HT1080 (cell line): ENCODE measurements at regions not wholly inside any gene's neighbourhood (a gene's known extent, or its start where the extent isn't known, plus 50 kb on each side); places are given as distances from the start of the nearest gene placed in this dataset.
"Not testable (repeated sequence)": the region's sequence is repeated elsewhere in the genome, so short reads cannot be mapped to it uniquely, and the experiment has no call there.

Experiments used
- DNase-seq: peaks from one replicate; pipeline ENCODE4 v3.0.0-alpha.2; 2015; ENCODE audit warnings: low read depth

DNA sequence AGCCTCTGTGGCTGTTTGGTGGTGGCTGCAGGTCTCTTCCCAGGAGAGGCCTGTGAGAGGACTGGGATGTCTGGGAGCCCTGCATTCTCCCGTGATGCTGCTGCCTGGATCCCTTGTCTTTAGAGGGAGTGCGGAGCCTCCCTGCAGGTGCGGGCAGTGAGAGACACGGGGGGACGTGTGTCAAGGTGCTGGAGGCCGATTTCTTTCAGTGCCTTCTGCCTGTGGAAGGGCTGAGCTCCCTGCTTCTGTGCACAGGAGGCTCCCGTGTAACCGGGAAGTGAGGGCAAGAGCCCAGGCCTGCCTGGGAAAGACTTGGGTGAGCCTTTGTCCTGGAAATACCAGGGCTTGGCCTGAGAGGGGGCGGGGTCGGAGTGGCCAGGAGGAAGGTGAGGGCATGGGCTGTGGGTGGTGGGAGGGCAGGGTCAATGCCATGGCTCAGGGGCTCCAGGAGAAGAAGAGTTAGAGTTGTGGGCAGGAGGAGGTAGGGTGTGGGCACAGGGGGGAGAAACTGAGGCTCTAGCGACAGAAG is 372.2 kb downstream of the TMEM121 start:
- no peak for DNase-seq

DNA sequence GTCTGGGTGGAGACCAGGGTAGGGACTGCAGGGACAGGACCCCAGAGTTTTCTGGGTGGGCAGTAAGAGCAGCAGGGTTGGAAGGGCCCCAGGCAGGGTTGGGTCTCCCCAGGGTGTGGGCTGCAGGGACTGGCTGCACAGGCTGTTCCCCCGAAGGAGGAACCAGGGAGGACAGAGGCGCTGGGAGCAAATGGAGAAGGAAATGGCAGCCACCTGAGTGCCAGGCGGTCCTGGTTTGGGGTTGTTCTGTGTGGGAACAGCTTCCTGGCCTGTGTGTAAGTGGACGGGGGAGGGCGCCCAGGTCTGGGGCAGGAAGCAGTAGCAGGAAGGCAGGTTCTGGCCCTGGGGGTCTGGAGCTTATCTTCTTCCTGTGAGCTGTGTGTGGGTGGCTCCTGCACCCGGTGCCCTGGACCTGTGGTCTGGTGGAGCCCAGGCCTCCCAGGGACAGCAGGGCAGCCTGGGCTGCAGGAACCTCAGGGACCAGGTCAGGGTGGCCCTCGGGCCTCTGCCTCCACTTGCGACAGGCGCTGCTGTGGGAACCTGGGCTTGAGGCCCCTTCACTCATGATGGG is 372.8 kb downstream of the TMEM121 start:
- DNase-seq = no peak

DNA sequence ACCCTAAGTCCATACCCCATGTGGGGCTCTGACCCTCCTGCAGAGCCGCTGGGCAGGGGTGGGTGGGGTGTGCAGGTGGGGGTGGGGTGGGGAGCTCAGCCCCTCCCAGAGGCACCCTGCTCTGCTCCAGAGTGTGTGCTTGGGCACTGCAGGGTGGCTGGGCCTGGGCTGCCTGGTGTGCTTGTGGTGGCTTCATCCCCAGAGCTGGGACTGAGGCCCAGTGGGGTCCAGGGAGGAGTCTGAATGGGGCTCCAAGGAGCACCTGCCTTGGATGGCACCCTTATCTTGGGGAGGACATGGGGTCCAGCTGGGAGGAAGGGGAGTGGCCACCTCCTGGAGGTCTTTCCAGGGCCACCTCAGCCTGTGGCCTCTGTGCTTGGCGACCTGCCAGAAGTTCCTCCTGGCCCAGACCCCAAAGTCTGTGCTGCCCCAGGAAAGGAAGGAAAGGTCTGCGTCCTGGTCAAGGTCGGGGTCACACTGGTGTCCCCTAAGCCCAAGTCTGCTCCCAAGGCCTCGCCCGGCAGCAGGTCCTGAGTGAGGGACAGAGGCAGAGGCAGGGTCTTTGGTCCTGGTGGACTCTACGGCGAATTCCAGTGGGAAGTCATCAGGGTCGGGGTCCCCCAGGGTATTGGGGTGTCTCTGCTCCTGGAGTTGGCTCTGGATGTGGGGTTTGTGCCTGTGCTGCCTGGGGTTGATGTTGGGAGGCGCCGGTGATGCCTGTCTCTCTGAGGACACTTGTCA is 373.4 kb downstream of the TMEM121 start:
- DNase-seq = no peak

DNA sequence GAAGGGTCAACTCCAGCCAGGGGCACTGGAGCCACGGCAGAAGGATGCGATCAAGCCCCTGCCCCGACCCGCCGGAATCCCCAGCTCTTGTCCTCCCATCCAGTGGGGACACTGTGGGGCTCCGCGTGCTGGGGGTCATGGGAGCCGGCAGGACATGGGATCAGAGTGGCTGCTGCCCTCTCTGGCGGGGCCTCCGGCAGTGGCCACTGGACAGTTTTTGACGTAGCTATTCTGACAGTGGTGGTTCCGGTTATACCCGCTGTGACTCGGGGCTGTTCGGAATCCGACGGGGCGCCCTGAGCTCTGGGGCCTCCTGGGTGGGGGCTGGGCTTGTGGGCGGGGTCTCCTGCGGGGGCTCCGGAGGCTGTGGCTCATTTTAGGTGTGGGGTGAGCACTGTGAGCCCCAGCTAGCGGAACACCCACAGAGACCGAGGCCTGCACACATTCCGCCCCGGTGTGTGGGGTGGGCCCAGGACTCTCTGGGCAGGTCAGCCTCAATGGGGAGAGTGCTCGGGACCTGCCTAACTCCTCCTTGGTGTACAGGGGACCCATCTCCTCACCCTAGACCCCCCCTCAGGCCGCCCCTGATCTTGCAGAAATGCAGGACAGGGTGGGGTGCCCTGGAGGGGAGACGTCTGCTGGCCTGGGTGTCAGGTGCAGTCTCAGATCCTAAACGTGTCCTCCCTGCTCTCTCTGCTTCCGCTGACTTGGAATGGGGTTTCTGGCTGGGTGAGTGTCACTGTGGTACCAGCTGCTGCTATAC is 374.2 kb downstream of the TMEM121 start:
- no peak for DNase-seq

DNA sequence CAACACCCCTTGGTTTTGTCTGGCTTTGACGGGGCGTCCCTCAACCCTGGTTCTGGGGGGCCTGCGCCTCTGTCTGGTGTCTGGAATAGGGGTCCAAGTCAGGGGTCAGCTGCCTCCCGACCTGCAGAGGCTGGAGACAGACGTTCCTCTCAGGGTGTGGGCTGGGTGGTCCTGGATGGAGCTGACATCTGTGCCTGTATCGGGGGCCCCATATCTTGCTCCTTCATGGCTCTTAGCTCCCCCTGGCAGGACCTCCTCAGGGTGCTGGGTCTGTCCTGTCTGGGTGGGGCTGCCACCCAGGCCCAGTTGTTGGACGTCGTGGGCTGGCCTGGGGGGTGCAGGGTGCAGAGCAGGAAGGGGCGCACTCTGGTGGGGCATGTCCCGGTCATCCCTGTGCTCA is 374.8 kb downstream of the TMEM121 start:
- no peak for DNase-seq

DNA sequence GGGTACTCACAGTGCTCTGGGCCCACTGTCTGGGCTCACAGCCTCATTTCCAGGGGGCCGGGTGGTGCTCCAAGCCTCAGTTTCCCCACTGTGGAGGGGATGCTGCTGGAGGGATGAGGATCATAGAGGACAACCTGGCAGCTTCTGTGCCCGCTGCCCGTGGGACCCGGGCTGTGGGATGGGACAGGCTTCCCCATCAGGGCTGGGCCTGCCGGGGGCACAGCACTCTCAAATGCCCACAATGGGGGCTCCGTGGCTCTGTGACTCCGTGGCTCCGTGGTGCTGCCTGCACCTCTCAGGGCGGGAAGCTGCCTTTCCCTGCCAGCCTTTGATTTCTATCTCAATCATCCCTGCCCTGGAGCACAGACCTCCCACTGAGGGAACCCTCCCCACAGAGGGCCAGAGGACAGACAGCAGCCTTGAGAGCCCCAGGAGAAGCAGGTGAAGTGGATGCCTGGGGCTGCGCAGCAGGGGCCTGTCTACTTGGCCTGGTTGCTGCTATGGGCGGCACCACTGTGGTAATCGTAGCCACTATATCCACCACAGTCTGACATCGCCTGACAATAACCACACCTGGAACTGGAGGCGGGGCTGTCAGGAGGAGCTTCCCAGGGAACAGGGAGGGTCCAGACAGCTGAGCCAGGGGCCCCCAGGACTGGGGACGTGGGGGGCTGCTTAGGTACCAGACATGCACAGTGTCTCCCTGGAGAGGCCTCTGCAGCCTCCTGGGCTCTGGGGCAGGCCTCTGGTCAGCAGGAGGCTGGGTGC is 375.9 kb downstream of the TMEM121 start:
- no peak for DNase-seq

DNA sequence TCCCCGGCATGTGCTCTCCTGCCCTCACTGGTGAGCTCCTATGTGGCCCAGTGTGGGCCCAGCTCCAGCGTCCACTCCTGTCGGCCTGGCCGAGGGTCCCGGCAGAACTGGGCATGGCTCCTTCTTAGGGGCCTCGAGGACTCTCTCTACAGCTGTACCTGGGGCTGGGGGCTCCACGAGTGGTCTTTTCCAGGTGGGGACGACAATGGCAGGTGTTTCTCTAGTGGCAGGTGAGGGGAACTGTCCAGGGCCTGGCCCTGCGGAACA is 376.4 kb downstream of the TMEM121 start:
- DNase-seq = not testable (repeated sequence)

DNA sequence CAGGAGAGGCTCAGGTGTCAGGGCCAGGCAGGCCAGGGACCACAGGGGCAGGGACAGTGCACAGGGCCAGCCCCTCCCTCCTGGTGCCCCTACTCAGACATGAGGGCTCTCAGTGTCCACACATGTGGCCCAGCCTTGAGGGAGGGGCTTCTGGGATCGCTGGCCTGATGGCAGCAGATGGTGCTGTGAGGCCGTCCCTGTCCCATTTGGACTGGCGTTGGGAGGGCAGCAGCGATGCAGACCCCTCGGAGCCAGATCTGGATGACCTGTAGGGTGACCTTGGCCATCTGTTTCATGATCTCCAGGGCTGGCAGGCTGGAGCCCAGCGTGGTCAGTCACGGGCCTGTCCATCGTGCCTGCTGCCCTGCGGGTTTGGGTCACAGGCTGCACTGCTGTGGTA is 377.6 kb downstream of the TMEM121 start:
- DNase-seq = no peak

DNA sequence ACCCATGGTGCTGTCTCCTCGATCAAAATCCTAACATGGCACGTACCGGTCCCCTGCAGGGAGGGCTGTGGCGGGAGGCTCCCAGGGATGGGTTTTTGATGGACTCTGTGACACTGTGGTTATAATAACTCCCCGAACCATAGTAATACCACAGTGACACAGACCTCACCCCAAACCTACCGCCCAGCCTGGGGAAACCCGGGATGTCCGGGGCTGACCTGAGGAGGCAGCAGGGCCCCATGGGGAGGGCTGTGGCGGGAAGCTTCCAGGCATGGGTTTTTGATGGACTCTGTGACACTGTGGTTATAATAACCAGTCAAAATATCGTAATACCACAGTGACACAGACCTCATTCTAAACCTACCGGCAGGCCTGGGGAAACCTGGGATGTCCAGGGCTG is 378.0 kb downstream of the TMEM121 start:
- no peak for DNase-seq

DNA sequence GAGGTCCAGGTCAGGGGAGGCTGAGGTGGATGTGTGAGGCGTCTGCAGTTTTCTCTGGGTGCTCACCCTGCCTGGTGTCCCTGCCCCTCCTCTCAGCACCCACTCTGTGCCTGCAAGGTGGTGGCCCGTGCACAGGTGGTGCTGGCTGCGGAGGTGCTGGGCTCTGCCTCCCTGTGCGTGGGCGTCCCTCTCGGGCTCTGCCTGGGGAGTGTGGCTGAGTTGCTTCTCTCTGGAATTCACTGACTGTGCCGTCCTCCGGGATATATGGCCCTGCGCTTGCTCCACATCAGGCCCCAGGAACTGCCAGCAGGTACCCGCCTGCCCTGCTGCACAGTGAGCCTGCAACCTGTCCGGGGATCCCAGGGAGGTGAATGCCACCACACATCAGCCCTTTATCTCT is 379.1 kb downstream of the TMEM121 start:
- no peak for DNase-seq

DNA sequence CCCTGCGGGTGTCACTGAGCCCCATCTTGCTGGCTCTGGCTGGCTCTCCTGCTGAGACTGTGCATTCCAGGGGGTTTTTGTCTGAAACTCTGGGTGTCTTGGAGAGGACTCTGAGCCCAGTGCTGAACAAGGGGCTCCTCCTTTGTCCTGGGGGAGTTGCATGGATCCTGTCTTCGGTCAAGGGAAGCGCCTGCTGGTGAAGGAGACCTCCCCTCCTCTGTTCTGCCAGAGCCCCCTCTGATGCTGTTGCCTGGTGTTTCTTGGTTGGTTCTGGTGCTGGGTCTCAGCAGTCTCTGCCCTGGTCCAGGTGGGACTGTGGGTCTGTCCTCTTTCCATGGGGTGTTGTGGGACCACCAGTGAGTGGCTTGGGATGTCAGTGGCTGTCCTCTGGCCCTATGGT is 380.9 kb downstream of the TMEM121 start:
- DNase-seq = no peak

DNA sequence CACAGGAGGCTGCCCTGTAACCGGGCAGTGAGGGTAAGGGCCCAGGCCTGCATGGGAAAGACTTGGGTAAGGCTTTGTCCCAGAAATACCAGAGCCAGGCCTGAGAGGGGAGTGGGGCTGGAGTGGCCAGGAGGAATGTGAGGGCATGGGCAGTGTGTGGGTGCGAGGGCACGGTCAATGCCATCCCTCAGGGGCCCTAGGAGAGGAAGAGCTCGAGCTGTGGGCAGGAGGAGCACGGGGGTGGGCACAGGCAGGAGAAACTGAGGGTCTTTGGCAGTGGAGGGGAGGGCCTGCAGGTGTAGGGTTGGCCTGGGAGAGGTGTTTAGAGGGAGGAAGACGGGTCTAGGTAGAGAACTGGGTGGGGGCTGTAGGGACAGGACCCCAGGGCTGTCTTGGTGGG is 381.6 kb downstream of the TMEM121 start:
- DNase-seq = no peak

DNA sequence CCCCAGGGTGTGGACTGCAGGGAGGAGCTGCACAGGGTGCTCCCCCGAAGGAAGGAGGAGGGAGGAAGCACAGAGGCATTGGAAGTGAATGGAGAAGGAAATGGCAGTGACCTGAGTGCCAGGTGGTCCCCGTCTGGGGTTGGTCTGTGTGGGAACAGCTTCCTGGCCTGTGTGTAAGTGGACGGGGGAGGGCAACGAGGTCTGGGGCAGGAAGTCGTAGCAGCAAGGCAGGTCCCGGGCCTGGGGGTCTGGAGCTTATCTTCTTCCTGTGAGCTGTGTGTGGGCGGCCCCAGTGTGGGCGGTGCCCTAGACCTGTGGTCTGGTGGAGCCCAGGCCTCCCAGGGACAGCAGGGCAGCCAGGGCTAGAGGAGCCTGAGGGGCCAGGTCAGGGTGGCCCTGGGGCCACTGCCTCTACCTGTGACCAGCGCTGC is 382.1 kb downstream of the TMEM121 start:
- DNase-seq = no peak

DNA sequence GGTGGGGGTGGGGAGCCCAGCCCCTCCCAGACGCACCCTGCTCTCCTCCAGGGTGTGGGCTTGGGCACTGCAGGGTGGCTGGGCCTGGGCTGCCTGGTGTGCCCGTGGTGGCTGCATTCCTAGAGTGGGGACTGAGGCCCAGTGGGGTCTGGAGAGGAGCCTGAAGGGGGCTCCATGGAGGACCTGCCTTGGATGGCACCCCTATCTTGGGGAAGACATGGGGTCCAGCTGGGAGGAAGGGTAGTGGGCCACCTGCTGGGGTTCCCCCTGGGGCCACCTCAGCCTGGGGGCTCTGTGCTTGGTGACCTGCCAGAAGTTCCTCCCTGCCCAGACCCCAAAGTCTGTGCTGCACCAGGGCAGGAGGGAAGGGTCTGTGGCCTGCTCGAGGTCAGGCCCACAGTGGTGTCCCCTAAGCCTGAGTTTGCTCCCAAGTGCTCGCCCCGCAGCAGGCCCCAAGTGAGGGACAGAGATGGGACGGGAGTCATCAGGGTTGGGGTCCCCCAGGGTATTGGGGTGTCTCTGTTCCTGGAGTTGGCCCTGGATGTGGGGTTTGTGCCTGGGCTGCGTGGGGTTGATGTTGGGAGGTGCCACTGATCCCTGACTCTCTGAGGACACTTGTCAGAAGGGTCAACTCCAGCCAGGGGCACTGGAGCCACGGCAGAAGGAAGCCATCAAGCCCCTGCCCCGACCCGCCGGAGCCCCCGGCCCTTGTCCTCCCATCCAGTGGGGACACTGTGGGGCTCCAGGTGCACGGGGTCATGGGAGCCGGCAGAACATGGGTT is 382.9 kb downstream of the TMEM121 start:
- DNase-seq = no peak

DNA sequence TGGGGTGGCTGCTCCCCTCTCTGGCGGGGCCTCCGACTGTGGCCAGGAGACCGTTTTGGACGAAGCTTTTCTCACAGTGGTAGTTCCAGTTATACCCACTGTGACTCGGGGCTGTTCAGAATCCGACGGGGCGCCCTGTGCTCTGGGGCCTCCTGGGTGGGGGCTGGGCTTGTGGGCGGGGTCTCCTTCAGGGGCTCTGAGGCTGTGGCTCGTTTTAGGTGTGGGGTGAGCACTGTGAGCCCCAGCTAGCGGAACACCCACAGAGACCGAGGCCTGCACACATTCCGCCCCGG is 383.4 kb downstream of the TMEM121 start:
- DNase-seq = not testable (repeated sequence)

DNA sequence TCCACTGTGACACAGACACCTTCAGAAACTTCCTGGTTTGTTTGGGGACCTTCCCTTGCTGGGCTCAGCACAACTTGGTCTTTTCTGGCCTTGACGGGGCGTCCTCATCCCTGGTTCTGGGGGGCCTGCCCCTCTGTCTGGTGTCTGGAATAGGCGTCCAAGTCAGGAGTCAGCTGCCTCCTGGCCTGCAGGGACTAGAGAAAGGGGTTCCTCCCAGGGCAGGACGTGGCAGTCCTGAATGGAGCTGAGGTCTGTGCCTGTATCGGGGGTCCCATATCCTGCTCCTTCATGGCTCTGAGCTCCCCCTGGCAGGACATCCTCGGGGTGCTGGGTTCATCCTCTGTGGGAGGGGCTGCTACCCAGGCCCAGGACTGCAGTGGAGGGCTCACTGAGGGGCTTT is 384.0 kb downstream of the TMEM121 start:
- no peak for DNase-seq

DNA sequence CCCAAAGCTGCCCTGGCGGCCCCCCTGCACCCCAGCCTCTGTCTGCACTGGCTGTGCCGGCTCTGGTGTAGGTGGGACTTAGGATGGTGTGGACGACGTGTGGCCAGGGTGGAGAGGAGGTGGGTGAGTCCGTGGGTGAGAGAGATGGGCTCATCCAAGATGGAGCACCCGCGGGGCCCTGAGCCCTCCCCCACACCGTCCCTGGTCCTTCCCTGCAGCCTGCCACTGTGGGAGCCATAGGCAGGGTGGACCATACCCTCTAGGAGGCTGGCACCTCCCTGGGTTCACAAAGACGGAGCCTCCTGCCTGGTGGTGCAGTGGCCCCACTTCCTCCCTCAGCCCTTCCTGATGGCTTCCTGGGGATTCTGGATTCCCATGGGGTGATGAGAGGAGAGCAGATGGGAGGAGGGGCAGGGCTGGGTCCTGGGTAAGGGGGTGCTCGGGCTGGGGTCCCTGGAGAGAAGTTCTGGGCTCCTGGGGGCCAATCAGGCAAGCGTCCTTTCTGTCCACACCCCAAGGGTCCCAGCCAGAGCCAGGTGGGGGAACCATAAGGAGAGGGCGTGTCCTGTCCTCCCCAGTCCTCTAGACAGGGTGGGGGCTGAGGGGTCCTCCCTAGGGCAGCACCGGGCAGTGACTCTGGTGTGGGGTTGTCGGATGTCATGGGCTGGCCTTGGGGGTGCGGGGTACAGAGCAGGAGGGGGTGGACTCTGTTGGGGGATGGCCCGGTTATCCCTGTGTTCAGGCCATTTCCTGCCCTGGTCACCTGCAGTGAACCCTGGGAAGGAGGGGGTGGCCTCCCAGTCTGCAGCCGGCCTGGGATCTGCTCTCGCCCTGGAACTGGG is 384.8 kb downstream of the TMEM121 start:
- DNase-seq = no peak

DNA sequence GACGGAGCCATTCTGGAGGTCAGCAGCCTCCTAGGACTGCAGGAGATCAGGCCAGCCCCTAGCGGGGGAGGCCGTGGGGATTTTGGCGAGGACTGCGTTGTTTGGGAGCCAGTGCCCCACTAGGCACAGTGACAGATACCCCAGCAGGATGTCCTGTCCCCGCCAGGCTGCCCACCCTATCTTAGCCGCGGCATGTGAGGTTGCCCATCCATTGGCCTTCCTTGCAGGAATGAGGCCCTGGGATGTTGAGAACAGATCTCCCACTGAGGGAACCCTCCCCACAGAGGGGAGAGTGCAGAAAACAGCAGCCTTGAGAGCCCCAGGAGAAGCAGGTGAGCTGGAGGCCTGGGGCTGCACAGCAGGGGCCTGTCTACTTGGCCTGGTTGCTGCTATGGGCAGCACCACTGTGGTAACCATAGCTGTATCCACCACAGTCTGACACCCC is 385.5 kb downstream of the TMEM121 start:
- not testable (repeated sequence) for DNase-seq

DNA sequence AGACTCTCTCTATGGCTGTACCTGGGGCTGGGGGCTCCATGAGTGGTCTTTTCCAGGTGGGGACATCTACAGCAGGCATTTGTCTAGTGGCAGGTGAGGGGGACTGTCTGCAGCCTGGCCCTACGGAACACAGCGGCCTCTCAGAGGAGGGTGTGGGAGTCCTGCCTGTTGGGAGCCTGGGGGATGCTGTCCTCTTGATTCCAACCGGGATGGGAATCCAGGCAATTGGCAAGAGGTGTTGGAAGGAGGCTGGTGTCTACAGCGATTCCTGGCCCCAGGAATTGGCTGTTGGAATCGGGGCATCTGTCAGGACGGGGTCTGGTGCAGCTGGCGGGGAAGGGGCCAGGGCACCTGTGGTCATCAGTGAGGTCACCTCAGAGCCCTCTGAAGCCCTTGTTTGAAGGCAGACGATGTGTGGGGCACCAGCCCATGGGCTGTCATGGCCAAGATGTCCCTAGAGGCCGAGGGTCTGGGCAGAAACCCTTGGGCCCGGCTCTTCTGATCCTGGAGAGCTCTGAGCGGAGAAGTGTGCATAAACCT is 386.3 kb downstream of the TMEM121 start:
- no peak for DNase-seq

DNA sequence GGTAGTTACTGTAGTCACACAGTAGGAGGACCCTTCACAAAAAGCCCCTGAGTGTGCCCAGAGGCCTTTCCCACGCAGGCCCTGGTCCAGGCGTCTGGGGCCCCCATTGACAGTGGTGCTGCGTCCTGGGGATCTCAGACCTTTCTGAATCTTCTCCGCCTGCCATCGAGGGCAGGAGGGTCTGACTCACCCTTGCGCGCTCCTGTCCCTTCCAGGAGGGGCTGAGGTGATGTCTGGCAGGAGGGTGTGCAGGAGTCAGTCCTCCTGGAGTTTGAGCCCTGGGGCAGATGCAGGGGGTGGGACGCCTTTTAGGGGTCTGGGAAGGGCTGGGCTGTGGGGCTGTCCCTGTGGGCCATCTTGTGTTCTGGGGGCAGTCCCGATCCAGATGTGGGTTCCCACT is 386.8 kb downstream of the TMEM121 start:
- no peak for DNase-seq
